HG02610 (cell line): ENCODE measurements at regions not wholly inside any gene's neighbourhood (a gene's known extent, or its start where the extent isn't known, plus 50 kb on each side); places are given as distances from the start of the nearest gene placed in this dataset.

ENCODE experiments used
- ATAC-seq: cut with Tn5 transposase; IDR thresholded peaks from one replicate; pipeline ENCODE4 v1.9.1; 2021; ENCODE audit warnings: mild to moderate bottlenecking, moderate library complexity; ENCODE audit not compliant: unreplicated experiment

DNA sequence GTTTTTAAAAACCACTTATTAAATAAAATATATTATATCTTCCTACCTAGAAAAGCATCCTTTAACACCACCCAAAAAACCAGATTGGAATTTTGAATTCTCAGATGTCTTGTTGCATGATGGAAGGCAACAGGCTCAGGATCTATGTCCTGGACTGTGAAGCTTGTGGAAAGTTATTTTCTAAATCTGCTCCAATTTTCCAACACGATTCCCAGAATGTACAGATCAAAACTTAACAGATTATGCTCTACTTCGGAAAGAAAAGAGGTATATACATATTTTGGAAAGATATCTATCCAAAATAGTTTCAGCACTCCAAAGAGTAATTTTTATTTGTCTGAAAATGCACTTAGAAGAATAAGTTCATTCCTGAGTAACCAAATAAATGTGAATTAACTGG is 291.7 kb upstream of the EMCN start:
- no peak for ATAC-seq

GRCh38 chr4:100806988-100807387 is 289.2 kb upstream of the EMCN start:
- ATAC-seq, result no peak

- ATAC-seq, result no peak
These were observed 287.7 kb upstream of the EMCN start for GRCh38 chr4:100805538-100805937.

GRCh38 chr4:100804576-100805360 is 286.9 kb upstream of the EMCN start:
- ATAC-seq, result no peak

GRCh38 chr4:100803751-100804150 is 285.9 kb upstream of the EMCN start:
- no peak for ATAC-seq

- no peak for ATAC-seq
These were observed 282.1 kb upstream of the EMCN start for GRCh38 chr4:100799761-100800539.

DNA sequence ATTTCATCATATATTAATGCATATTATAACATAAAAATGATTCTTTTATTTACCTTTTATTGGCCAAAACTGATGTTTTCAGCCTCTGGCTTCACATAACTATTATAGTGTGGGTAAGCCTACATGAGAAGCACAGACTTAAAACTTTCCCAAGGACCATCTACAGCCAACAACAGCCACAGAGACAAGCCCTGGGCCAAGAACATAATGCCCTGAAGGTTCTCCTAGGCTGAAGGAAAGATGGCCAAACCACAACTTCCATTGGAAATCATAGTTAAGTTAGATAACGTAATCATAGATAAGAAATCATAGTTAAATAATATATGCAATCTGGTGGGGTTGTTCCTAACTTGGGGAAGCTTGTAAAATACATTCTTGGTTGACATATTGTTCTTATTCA is 280.0 kb upstream of the EMCN start:
- no peak for ATAC-seq

- no peak for ATAC-seq
These were observed 279.5 kb upstream of the EMCN start for GRCh38 chr4:100797356-100797755.

- no peak for ATAC-seq
These were observed 278.5 kb upstream of the EMCN start for GRCh38 chr4:100796332-100796731.

GRCh38 chr4:100795581-100795980 is 277.8 kb upstream of the EMCN start:
- no peak for ATAC-seq

DNA sequence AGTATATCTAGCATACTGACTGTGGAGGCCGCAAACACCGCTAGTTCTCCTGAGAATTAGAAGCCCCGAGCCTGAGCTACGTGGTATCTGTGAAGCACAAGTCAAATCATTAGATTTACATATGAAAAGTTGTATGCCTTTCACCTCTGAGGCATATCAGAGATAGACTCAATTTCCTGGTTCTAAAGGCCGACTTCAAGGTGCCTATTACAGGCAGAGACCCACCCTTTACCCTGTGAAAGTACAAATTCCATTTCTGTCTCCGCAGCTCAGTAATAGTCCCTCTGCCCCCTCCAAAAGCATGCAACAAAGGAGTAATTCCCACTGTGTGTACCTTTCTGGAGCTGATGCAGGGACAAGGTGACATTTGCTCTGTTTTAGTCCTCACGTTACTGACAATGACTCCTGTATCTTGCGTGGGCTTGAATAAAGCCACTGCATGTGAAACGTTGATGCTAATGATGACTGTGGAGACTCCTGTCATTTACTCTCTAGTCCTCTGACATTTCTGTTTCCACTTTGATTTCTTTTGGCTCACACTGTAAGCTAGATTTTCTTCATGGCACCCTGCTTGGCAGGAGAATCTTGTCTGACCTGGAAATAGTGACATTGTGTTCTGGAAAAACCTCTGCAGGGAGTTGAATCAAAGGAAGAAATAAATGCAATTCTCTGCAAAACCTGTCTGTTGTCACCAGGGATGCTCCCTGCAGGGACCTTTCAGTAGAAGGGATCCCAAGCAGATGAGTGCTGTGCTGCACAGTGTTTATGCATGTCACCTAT is 273.2 kb upstream of the EMCN start:
- ATAC-seq, result no peak

GRCh38 chr4:100789991-100790390 is 272.2 kb upstream of the EMCN start:
- no peak for ATAC-seq

DNA sequence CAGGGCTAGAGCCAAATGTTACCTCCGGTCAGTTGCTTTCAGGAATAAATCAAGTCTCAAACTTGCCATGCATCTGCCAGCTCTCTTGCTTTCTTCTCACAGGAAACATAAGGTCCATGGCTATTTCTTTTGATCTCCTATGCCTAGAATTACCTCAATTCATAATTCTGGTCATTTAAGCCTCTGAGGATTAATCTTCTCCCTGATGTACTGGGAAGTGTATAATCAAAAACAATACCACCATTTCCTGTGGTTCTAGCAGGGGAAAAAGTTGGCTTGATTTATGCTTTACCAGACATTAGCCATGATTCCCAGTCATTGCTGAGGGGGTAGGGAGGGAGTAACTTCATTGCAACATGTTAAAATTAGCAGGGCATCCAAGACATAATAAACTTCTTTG is 268.7 kb upstream of the EMCN start:
- ATAC-seq, result no peak

DNA sequence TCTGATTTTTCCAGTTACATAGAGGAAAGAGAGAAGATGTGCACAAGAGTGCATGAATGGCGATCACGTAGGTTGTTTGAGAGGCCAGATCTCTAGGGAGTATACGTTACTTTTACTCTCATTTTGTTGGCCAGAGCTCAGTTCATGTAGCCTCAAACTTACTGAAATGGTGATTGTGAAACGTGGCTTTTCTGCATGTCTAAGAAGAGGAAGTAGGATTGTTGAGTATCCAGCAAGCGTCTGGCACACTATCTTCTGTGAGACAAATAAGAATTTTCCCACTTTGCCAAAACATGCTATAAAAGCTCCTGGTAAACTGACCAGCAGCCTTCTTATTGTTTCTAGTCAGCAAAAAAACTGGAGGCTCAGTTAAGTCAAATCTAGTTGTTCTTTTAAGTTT is 264.5 kb upstream of the EMCN start:
- ATAC-seq, result no peak

GRCh38 chr4:100781435-100781834 is 263.6 kb upstream of the EMCN start:
- no peak for ATAC-seq

DNA sequence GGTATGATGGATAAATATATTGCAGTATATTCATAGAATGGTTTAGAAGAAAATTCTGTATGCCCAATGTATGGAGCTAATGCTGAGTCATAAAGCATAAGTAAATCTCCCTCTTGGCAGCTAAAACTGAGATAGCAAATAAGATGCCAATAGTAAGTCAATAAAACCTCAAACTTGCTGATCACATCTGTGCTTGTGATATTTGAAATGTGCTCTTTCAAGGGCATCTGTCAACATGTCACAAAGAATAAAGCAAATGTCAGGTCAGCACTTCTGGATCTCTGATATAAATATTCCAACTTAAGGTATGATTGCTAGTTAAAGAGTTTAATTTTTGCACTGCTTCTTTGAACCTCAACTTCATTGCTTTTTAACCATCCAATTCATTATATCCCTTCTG is 262.3 kb upstream of the EMCN start:
- no peak for ATAC-seq

- no peak for ATAC-seq
These were observed 260.6 kb upstream of the EMCN start for GRCh38 chr4:100778431-100778830.

- no peak for ATAC-seq
These were observed 244.9 kb upstream of the EMCN start for GRCh38 chr4:100762738-100763137.

DNA sequence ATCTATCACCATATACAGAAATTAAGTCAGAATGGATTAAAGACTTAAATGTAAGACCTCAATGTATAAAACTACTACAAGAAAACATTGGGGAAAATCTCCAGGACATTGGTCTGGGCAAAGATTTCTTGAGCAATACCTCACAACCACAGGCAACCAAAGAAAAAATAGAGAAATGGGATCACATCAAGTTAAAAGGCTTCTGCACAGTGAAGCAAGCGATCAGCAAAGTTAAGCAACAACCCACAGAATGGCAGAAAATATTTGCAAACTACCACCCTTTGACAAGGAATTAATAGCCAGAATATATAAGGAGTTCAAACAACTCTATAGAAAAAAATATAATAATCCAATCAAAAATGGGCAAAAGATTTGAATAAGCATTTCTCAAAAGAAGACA is 236.9 kb upstream of the EMCN start:
- ATAC-seq, result no peak

DNA sequence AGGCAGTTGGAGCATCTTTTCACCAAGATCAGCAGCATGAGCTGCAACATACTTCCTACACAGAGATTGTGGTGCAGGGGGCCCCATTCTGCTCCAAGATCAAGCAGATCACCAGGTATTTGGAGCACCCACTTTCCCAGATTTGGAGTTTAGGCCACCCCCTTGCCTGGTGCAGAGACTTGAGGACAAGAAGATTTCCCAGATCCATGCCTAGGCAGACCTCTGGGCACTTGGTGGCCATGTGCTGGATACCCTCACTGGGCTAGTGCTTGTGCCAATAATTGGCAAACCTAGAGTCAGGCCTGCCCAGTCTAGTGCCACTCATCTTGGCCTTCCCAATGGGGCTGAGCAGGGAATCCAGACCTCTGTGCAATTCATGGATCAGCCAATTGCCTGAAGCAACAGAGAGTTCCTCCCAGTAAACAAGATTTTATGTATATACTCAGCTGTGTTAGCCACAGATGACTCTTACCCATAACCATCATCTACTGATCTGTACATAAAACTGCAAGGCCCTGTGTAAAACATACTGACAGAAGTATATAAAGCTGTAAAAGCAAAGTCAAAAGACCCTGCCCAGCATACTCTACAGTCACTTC is 228.4 kb upstream of the EMCN start:
- no peak for ATAC-seq

- ATAC-seq, result no peak
These were observed 224.2 kb upstream of the EMCN start for GRCh38 chr4:100742045-100742444.
